Fibroblast of pulmonary artery (primary cell): ENCODE measurements at regions not wholly inside any gene's neighbourhood (a gene's known extent, or its start where the extent isn't known, plus 50 kb on each side); places are given as distances from the start of the nearest gene placed in this dataset.
"Not testable (repeated sequence)": the region's sequence is repeated elsewhere in the genome, so short reads cannot be mapped to it uniquely, and the experiment has no call there.

Source experiments
- DNase-seq: peaks from one replicate; pipeline ENCODE4 v3.0.0-alpha.2; 2010; ENCODE audit warnings: low read depth
- H3K4me3 ChIP-seq: replicated peaks from 2 replicates; pipeline ENCODE4 v1.5.1; 2011; ENCODE audit warnings: low read depth, mild to moderate bottlenecking, control low read depth, low read length, moderate library complexity
- TF ChIP-seq, protein P1 (sequence below): IDR thresholded peaks from 2 replicates; pipeline ENCODE4 v1.5.1; 2011; ENCODE audit warnings: mild to moderate bottlenecking, control low read depth, low read length, inconsistent platforms; ENCODE audit errors: missing control alignments

DNA sequence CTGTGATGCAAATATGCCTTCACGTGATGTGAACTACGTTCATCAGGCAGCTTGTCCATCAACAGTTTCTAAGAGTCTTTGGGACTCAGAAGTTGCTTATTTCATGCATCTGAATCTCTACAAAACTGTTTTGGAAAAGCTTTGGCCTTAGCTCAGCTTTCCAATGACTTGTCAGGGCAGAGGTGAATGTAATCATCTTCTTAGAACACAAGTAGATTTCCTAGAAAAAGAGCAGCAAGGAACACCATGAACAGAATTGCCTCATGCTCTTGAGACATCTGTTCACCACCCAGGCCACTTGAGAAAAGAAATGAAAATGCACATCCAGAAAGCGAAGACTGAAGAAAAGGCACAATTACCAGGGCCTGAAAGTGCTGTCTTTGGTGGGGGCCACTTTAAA lies 105.8 kb upstream of the PDHA1 start:
- no peak overlapping the region for H3K4me3 ChIP-seq
- TF ChIP-seq, protein P1, sequence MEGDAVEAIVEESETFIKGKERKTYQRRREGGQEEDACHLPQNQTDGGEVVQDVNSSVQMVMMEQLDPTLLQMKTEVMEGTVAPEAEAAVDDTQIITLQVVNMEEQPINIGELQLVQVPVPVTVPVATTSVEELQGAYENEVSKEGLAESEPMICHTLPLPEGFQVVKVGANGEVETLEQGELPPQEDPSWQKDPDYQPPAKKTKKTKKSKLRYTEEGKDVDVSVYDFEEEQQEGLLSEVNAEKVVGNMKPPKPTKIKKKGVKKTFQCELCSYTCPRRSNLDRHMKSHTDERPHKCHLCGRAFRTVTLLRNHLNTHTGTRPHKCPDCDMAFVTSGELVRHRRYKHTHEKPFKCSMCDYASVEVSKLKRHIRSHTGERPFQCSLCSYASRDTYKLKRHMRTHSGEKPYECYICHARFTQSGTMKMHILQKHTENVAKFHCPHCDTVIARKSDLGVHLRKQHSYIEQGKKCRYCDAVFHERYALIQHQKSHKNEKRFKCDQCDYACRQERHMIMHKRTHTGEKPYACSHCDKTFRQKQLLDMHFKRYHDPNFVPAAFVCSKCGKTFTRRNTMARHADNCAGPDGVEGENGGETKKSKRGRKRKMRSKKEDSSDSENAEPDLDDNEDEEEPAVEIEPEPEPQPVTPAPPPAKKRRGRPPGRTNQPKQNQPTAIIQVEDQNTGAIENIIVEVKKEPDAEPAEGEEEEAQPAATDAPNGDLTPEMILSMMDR = no peak
- DNase-seq = no peak

DNA sequence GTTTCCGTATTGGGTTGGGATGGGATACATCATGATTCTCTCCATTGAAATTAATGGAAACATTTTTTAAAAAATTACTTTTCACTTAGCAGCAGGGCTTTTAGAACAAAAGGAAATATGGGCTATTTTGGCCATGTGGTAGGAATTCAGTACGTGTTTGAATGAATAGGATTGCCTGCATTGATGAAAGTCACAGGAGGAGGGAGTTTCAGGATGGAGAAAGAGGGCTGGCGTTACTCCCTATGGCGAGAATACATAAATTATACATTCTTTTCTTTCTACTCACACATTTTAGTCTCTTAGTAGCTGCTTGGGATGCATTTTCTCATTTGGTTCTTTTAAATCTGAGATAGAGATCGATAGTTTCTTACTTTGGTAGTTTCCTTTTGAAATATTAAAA lies 100.3 kb upstream of the PDHA1 start:
- DNase-seq = no peak
- no peak overlapping the region for H3K4me3 ChIP-seq
- TF ChIP-seq, protein P1 = no peak

DNA sequence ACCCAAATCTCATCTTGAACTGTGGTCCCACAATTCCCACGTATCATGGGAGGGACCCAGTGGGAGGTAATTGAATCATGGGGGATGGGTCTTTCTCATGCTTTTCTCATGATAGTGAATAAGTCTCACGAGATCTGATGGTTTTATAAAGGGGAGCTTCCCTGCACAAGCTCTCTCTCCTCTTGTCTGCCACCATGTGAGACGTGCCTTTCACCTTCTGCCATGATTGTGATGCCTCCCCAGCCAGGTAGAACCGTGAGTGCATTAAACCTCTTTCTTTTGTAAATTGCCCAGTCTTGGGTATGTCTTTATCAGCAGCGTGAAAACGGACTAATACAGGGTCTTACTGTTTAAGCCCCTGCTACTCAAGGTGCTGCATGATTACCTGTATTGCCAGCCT lies 98.8 kb upstream of the PDHA1 start:
- H3K4me3 ChIP-seq, DNase-seq: not testable (repeated sequence)

DNA sequence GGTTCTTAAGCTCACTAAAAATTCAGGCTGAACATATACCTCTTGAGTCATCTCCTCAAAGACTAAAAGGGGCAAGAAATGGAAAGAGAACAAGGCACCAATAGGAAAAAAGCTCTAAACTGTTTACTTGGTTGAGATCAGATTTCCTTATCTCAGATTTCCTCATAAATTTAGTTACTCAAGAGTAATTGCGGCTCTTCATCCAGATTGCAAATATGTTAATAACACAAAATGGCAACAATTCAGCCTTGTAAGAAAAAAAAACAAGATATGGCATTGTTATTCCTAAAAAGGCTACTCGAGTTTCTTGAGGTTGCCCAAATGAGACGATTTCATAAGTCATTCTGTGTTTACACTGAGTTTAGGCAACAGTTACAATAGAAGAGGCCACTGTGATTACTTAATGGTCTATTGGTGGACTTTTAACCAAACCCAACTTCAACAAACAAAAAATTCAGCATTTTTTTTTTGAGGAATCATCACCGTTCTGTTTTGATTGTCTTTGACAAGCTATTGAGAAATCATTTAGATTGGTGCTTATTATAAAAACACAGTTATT lies 97.9 kb upstream of the PDHA1 start:
- DNase-seq = no peak
- TF ChIP-seq, protein P1 = no peak
- H3K4me3 ChIP-seq = no peak overlapping the region

DNA sequence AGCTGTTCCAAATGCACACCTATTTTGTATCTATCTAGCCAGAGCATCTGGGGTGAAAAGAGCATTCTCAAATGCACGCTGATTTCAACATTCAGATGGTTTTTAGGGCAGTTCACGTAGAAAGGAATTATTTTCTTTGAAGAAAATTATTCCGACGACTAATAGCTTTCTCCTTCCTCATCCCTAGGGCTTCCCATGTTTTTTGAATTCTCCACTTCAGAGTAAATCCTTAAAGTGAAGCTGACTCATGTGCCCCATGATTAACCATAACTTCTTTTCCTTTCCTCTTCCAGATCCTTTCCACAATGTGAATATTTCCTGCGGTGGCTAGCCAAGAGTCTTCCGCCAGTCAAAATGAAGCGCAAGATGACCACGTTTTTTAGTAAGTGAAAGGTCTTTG lies 86.7 kb upstream of the PDHA1 start:
- TF ChIP-seq, protein P1 = no peak
- H3K4me3 ChIP-seq = no peak overlapping the region
- DNase-seq = no peak

DNA sequence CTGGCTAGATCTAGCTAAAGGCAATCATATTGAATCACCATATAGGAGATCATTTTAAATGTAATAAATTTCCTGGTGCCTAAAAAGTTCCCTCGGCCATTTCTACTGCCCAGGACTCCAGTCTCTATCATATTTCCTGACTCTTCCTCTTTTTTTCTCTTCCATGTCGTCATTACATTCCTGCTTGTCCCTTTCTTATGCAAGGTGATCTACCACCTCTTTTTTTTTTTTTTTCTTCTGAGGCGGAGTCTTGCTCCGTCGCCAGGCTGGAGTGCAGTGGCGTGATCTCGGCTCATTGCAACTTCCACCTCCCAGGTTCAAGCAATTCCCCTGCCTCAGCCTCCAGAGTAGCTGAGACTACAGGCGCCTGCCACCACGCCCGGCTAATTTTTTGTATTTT lies 82.7 kb upstream of the PDHA1 start:
- DNase-seq, H3K4me3 ChIP-seq: not testable (repeated sequence)

DNA sequence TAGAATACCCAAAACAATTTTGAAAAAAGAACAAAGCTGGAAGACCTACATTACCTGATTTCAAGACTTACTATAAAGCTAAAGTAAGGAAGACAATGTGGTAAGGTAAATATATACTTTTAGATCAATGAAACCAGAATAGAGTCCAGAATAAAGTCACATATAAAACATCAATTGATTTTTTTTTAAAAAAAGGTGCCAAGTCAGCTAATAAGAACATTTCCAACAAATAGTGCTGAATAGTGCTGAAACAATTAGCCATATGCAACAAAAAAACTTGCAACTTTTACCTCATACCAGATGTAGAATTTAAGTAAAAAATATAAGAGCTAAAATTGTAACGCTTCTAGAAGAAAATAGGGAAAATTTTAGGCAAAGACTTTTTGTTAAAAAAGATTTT lies 73.0 kb upstream of the PDHA1 start:
- H3K4me3 ChIP-seq = no peak overlapping the region
- TF ChIP-seq, protein P1 = no peak
- DNase-seq = no peak

DNA sequence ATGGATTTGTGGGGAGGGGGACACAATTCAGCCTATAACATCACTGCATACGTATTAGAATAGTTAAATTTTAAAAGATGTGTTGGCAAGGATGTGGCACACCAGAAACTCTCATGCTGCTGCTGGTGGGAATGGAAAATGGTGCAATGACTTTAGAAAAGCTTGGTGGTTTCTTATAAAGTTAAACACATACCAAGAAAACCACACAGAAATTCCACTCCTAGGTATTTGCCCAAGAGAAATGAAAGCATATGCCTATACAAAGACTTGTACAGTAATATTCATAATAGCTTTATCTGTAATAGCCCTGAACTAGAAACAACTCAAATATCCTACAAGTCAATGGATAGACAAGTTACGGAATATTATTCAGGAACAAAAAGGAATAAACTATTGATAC lies 71.3 kb upstream of the PDHA1 start:
- peak; percentile 0 for DNase-seq
- TF ChIP-seq, protein P1 = no peak
- no peak overlapping the region for H3K4me3 ChIP-seq
